Cardiac fibroblast (primary cell): ENCODE measurements at regions not wholly inside any gene's neighbourhood (a gene's known extent, or its start where the extent isn't known, plus 50 kb on each side); places are given as distances from the start of the nearest gene placed in this dataset.

ENCODE experiments used
- DNase-seq, 2 donors: peaks; one replicate each; pipeline versions ENCODE4 v3.0.0 to v3.0.0-alpha.2; 2010; ENCODE audit warnings: low read depth in 2 of 2
- H3K4me3 ChIP-seq, 2 donors: replicated peaks in 1 of 2; 1 replicate in 1 of 2; 2 replicates in 1 of 2; pipeline ENCODE4 v1.5.1; 2011; ENCODE audit warnings: low read depth in 2 of 2, low read length in 2 of 2, mild to moderate bottlenecking in 2 of 2, moderate library complexity in 1 of 2
- TF ChIP-seq, protein P1 (sequence below): IDR thresholded peaks from one replicate; pipeline ENCODE4 v1.5.1; 2011; ENCODE audit warnings: low read depth, mild to moderate bottlenecking, low read length, inconsistent platforms

DNA sequence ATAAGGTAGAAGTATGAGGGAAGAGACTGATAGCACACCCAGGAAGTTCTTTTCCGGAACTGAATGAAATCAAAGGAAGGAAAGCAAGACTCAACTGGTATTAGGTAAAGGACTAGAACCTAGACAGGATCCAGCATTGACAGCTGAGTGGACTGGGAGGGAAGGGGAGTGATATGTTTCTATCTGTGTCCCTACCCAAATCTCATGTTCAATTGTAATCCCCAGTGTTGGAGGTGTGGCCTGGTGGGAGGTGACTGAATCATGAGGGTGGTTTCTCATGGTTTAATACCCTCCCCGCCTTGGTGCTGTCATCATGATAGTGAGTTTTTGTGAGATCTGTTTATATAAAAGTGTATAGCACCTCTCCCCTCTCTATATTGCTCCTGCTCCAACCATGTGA is 415.9 kb upstream of the KCNMB2 start:
- no peak overlapping the region for H3K4me3 ChIP-seq
- TF ChIP-seq, protein P1, sequence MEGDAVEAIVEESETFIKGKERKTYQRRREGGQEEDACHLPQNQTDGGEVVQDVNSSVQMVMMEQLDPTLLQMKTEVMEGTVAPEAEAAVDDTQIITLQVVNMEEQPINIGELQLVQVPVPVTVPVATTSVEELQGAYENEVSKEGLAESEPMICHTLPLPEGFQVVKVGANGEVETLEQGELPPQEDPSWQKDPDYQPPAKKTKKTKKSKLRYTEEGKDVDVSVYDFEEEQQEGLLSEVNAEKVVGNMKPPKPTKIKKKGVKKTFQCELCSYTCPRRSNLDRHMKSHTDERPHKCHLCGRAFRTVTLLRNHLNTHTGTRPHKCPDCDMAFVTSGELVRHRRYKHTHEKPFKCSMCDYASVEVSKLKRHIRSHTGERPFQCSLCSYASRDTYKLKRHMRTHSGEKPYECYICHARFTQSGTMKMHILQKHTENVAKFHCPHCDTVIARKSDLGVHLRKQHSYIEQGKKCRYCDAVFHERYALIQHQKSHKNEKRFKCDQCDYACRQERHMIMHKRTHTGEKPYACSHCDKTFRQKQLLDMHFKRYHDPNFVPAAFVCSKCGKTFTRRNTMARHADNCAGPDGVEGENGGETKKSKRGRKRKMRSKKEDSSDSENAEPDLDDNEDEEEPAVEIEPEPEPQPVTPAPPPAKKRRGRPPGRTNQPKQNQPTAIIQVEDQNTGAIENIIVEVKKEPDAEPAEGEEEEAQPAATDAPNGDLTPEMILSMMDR = no peak
- peak in 1 of 2 donors; percentile 19 for DNase-seq

DNA sequence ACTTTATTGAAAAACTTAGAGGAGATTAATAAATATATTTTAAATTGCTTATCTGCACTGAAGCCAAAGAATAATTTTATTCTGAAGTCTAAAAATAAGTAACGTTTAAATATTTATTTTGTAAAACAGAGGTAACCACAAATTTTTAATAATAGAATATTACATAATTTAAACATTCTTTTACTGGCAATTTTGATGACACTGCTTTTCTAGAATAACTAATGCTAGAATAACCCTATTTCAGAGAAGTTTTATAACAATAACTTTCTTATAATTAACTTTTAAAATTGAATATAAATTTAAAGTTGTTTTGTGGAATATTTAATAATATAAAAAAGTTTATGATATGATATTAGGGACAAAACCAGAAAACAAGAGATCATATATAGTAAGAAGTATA is 409.6 kb upstream of the KCNMB2 start:
- TF ChIP-seq, protein P1 = no peak

DNA sequence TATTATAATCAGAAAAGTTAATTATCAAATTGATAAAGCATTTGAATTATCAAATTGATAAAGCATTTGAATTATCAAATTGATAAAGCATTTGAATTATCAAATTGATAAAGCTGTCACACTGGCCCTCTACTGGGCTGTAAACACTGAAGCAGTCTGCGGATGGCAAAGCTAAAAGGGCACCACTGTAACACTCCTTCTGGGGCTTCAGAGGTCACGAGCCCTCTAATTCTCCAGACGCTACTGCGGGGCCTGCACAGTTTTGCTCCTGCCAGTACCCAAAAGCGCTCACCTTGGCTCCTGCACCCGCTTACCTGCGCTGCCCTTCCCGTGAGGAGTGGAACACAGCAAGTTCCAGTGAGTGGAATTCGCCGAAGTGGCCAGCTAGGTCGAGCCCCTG is 409.0 kb upstream of the KCNMB2 start:
- no peak for DNase-seq
- H3K4me3 ChIP-seq = no peak overlapping the region
- TF ChIP-seq, protein P1 = no peak

More for the DNA sequence above, 409.6 kb upstream of the KCNMB2 start:
- no peak overlapping the region for H3K4me3 ChIP-seq
- DNase-seq = no peak

GRCh38 chr3:178129109-178129508 is 407.1 kb upstream of the KCNMB2 start:
- H3K4me3 ChIP-seq = no peak overlapping the region
- peak in 1 of 2 donors; percentile 38 for DNase-seq
- TF ChIP-seq, protein P1 = no peak

- DNase-seq = peak; percentile 55 to 76
- TF ChIP-seq, protein P1 = no peak
- H3K4me3 ChIP-seq = no peak overlapping the region
Observed at GRCh38 chr3:178131801-178132200, 404.4 kb upstream of the KCNMB2 start.

GRCh38 chr3:178137206-178137605 is 399.0 kb upstream of the KCNMB2 start:
- DNase-seq = peak in 1 of 2 donors; percentile 18
- no peak overlapping the region for H3K4me3 ChIP-seq
- TF ChIP-seq, protein P1 = no peak

GRCh38 chr3:178137831-178138230 is 398.4 kb upstream of the KCNMB2 start:
- H3K4me3 ChIP-seq = no peak overlapping the region
- no peak for DNase-seq
- TF ChIP-seq, protein P1 = no peak
